Neural progenitor cell (in vitro differentiated cells): ENCODE measurements at regions not wholly inside any gene's neighbourhood (a gene's known extent, or its start where the extent isn't known, plus 50 kb on each side); places are given as distances from the start of the nearest gene placed in this dataset.

Experiments
- CTCF ChIP-seq: fragments of 200-600 bp; sonication (generic); IDR thresholded peaks from 2 replicates; pipeline ENCODE4 v1.5.1; 2017; ENCODE audit warnings: antibody characterized with exemption, mild to moderate bottlenecking
- EZH2 ChIP-seq: fragments of 200-600 bp; sonication (generic); IDR thresholded peaks from 2 replicates; pipeline ENCODE4 v1.6.1; 2017; ENCODE audit warnings: antibody characterized with exemption, mild to moderate bottlenecking, moderate library complexity
- EZH2phosphoT487 ChIP-seq: fragments of 200-600 bp; sonication (generic); IDR thresholded peaks from 2 replicates; pipeline ENCODE4 v1.6.1; 2017; ENCODE audit warnings: antibody characterized with exemption

DNA sequence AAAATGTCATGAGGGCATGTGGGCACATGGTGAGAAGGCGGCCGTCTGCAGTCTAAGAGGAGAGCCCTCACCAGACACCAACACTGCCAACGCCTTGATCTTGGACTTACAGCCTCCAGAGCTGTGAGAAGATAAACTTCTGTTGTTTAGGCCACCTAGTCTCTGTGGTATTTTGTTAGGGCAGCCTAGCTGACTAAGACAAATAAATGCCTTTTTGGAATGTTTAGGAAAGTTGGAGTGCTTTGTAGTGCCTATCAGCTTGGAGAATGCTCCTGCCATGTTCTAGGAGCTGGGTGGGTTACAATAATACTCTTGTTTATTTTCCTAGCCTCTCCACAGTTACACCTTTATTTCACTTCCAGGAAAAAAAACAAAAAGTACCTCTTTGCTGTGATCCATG is 92.0 kb downstream of the SPP2 start:
- TF ChIP-seq CTCF (no peak), EZH2phosphoT487 (no peak), EZH2 (no peak)
